ENCODE measurements at regions not wholly inside any gene's neighbourhood (a gene's known extent, or its start where the extent isn't known, plus 50 kb on each side); places are given as distances from the start of the nearest gene placed in this dataset.
"Not testable (repeated sequence)": the region's sequence is repeated elsewhere in the genome, so short reads cannot be mapped to it uniquely, and the experiment has no call there.

DNA sequence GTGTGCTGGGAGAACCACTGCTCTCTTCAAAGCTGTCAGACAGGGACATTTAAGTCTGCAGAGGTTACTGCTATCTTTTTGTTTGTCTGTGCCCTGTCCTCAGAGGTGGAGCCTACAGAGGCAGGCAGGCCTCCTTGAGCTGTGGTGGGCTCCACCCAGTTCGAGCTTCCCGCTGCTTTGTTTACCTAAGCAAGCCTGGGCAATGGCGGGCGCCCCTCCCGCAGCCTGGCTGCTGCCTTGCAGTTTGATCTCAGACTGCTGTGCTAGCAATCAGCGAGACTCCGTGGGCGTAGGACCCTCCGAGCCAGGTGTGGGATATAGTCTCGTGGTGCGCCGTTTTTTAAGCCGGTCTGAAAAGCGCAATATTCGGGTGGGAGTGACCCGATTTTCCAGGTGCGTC, 164.0 kb downstream of the HRH4 start:
- not testable (repeated sequence) for H3K36me3 ChIP-seq (replicated peaks; ENCODE audit: control insufficient read depth, insufficient read depth, low read length); H3K4me3 ChIP-seq (ENCODE audit: insufficient read depth, low read depth, low read length); H3K27me3 ChIP-seq (ENCODE audit: control insufficient read depth, insufficient read depth, low read length); DNase-seq

GRCh38 chr18:24627644-24628315, 167.3 kb downstream of the HRH4 start:
- no peaks in the 10 kb centered on the region for H3K36me3 ChIP-seq (replicated peaks; ENCODE audit: control insufficient read depth, insufficient read depth, low read length)
- H3K27me3 ChIP-seq (ENCODE audit: control insufficient read depth, insufficient read depth, low read length), result no peaks in the 10 kb centered on the region; the same call in 1 of the 2 replicates
- no peak for DNase-seq
- no peak overlapping the region for H3K4me3 ChIP-seq (ENCODE audit: insufficient read depth, low read depth, low read length)

- H3K36me3 ChIP-seq (replicated peaks; ENCODE audit: control insufficient read depth, insufficient read depth, low read length), result no peaks in the 10 kb centered on the region
- DNase-seq, result no peak
- H3K4me3 ChIP-seq (ENCODE audit: insufficient read depth, low read depth, low read length), result no peak overlapping the region
- H3K27me3 ChIP-seq (ENCODE audit: control insufficient read depth, insufficient read depth, low read length), result no peaks in the 10 kb centered on the region; the same call in 1 of the 2 replicates
Measured at GRCh38 chr18:24628326-24628725, 167.9 kb downstream of the HRH4 start.

GRCh38 chr18:24629921-24630320, 169.5 kb downstream of the HRH4 start:
- H3K4me3 ChIP-seq (ENCODE audit: insufficient read depth, low read depth, low read length), result no peak overlapping the region

GRCh38 chr18:24630346-24630880, 170.0 kb downstream of the HRH4 start:
- DNase-seq, result no peak
- Histone ChIP-seq H3K27me3 (ENCODE audit: control insufficient read depth, insufficient read depth, low read length) (no peaks in the 10 kb centered on the region), H3K4me3 (ENCODE audit: insufficient read depth, low read depth, low read length) (no peak overlapping the region), H3K36me3 (replicated peaks; ENCODE audit: control insufficient read depth, insufficient read depth, low read length) (no peaks in the 10 kb centered on the region)

More at GRCh38 chr18:24629921-24630320, 169.5 kb downstream of the HRH4 start:
- H3K27me3 ChIP-seq (ENCODE audit: control insufficient read depth, insufficient read depth, low read length), result no peaks in the 10 kb centered on the region; the same call in 1 of the 2 replicates
- no peaks in the 10 kb centered on the region for H3K36me3 ChIP-seq (replicated peaks; ENCODE audit: control insufficient read depth, insufficient read depth, low read length)
- DNase-seq, result no peak

DNA sequence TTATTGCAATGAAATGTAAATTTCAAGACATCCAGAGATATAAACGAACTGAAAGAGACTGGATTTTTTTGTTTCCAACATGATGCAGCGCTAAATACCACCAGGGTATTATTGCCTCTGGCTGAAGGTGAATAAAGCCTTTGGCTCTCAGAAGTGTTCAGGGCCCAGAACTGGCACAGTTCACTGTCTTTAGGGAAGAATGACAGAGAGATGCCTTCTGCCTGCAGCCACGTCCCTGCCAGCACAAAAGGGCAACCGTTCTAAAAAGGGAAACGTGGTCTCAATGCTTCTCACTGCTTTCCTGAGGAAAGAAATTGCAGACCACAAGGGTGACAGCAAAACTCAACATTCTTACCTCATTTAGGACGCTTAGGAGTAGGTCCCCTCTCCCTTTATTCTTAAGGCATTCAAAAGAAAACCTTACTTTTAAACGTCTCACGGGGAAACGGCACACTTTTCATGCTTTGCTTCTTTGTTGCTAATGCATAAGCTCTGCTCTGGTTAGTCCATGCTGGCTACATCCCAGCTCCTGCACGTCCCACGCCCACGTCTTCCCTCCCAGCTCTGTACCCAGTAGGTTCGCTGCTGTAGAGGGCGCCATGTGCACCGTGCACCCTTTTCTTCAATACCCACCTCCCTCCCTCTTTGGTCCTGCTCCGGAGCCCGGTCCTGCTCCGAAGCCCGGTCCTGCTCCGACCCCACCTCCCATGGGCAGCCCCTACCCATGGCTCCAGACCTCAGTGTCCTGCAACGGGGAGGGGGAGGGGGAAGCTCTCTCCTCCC, 171.0 kb downstream of the HRH4 start:
- Histone ChIP-seq H3K4me3 (ENCODE audit: insufficient read depth, low read depth, low read length) (peak overlapping the region; percentile 34; the same call in 1 of the 2 replicates), H3K36me3 (replicated peaks; ENCODE audit: control insufficient read depth, insufficient read depth, low read length) (no peaks in the 10 kb centered on the region), H3K27me3 (ENCODE audit: control insufficient read depth, insufficient read depth, low read length) (no peaks in the 10 kb centered on the region)
- DNase-seq, result peak; percentile 65

DNA sequence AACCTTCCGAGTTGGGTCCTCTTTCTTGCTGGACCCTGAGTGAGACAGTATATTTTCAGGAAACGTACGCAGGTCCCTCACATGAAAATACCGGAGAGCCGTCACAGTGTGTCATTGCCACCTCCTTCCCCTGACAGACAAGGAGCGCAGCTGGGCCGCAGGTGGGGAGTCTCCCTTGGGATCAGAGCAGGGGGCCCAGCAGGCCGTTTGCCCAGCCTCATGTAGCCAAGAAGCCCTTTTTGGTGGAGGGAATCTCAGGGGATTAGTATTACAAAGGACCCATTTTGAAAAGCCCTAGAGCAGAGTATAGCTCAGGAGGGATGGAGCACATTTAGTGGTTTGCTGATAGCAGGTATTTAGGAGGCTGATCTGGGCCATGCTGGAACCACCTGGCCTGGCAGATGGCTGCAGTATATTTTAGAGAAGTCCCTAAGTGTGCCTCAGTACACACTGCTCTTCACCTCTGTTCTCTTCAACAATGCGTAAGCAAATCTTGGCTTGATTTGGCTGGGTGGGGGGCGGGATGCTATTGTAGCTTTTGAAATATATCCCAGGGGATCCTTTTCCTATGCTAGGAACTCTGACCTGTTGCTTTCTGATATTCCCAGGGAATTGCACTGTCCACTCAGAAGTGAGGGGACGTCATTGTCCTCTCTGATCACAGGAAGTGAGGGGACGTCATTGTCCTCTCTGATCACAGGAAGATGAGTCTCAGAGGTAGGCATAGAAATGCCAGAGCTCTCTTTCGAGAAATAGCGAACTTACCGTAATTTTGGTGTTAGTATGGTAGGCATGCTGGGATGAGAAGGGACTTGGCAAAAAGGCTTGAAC, 171.9 kb downstream of the HRH4 start:
- no peaks in the 10 kb centered on the region for H3K36me3 ChIP-seq (replicated peaks; ENCODE audit: control insufficient read depth, insufficient read depth, low read length)
- H3K27me3 ChIP-seq (ENCODE audit: control insufficient read depth, insufficient read depth, low read length), result no peaks in the 10 kb centered on the region
- H3K4me3 ChIP-seq (ENCODE audit: insufficient read depth, low read depth, low read length), result peak overlapping the region; percentile 34; the same call in 1 of the 2 replicates
- DNase-seq, result peak; percentile 34

- Histone ChIP-seq H3K27me3 (ENCODE audit: control insufficient read depth, insufficient read depth, low read length) (no peaks in the 10 kb centered on the region), H3K36me3 (replicated peaks; ENCODE audit: control insufficient read depth, insufficient read depth, low read length) (no peaks in the 10 kb centered on the region), H3K4me3 (ENCODE audit: insufficient read depth, low read depth, low read length) (no peak overlapping the region)
- no peak for DNase-seq
Measured at GRCh38 chr18:24633121-24633520, 172.7 kb downstream of the HRH4 start.

DNA sequence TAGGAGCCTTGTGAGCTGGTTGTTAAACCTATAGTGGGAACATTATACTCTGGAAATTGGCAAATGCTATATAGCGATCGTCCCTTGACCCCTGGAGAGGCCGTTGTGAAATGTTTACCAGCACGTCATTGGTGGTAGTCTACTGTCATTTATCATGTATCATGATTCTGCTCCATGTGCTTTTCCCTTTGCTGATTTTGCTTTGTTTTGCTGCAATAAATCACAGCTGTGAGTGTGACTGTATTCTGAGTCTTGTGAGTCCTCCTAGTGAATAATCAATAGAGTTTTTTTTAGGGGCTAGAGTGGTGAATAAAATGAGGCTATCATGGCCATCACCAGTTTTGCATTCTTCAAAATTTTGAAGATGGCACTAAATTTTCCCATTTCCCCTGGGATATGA, 189.1 kb downstream of the HRH4 start:
- H3K4me3 ChIP-seq (ENCODE audit: insufficient read depth, low read depth, low read length), result no peak overlapping the region
- DNase-seq, result no peak

GRCh38 chr18:24651434-24651833, 191.0 kb downstream of the HRH4 start:
- no peak overlapping the region for H3K4me3 ChIP-seq (ENCODE audit: insufficient read depth, low read depth, low read length)
- H3K36me3 ChIP-seq (replicated peaks; ENCODE audit: control insufficient read depth, insufficient read depth, low read length), result no peaks in the 10 kb centered on the region
- no peak for DNase-seq
- H3K27me3 ChIP-seq (ENCODE audit: control insufficient read depth, insufficient read depth, low read length), result no peaks in the 10 kb centered on the region

More for the DNA sequence above, 189.1 kb downstream of the HRH4 start:
- H3K27me3 ChIP-seq (ENCODE audit: control insufficient read depth, insufficient read depth, low read length), result no peaks in the 10 kb centered on the region
- H3K36me3 ChIP-seq (replicated peaks; ENCODE audit: control insufficient read depth, insufficient read depth, low read length), result no peaks in the 10 kb centered on the region

GRCh38 chr18:24656050-24656449, 195.6 kb downstream of the HRH4 start:
- no peaks in the 10 kb centered on the region for H3K27me3 ChIP-seq (ENCODE audit: control insufficient read depth, insufficient read depth, low read length)
- no peaks in the 10 kb centered on the region for H3K36me3 ChIP-seq (replicated peaks; ENCODE audit: control insufficient read depth, insufficient read depth, low read length)
- H3K4me3 ChIP-seq (ENCODE audit: insufficient read depth, low read depth, low read length), result no peak overlapping the region
- DNase-seq, result no peak

GRCh38 chr18:24656551-24657443, 196.4 kb downstream of the HRH4 start:
- no peak for DNase-seq
- Histone ChIP-seq H3K27me3 (ENCODE audit: control insufficient read depth, insufficient read depth, low read length) (no peaks in the 10 kb centered on the region), H3K4me3 (ENCODE audit: insufficient read depth, low read depth, low read length) (no peak overlapping the region), H3K36me3 (replicated peaks; ENCODE audit: control insufficient read depth, insufficient read depth, low read length) (no peaks in the 10 kb centered on the region)

- Histone ChIP-seq H3K36me3 (replicated peaks; ENCODE audit: control insufficient read depth, insufficient read depth, low read length) (no peaks in the 10 kb centered on the region), H3K27me3 (ENCODE audit: control insufficient read depth, insufficient read depth, low read length) (no peaks in the 10 kb centered on the region), H3K4me3 (ENCODE audit: insufficient read depth, low read depth, low read length) (no peak overlapping the region)
- no peak for DNase-seq
Measured at GRCh38 chr18:24657444-24657842, 197.0 kb downstream of the HRH4 start.

All from H7 (cell line).